ENCODE measurements at regions not wholly inside any gene's neighbourhood (a gene's known extent, or its start where the extent isn't known, plus 50 kb on each side); places are given as distances from the start of the nearest gene placed in this dataset.

- no peaks in the 10 kb centered on the region for H3K79me2 ChIP-seq (ENCODE audit: insufficient read depth, low read depth)
- H3K4me1 ChIP-seq (ENCODE audit: low read depth, poor library complexity, severe bottlenecking) = peaks cover 9% of the 10 kb centered on the region
- H3K4me2 ChIP-seq = no peak overlapping the region
- peaks cover 84% of the 10 kb centered on the region for H3K27me3 ChIP-seq (ENCODE audit: insufficient read depth, low read depth)
- no peak overlapping the region for H3K27ac ChIP-seq
- no peak for TF ChIP-seq CTCF (conservative IDR thresholded peaks at IDR 0.05; ENCODE audit: low read depth, low read length)
- no peak overlapping the region for H3K9ac ChIP-seq
- no peaks in the 10 kb centered on the region for H4K20me1 ChIP-seq (ENCODE audit: insufficient read depth)
- no peaks in the 10 kb centered on the region for H3K36me3 ChIP-seq (ENCODE audit: insufficient read depth)
- H2AFZ ChIP-seq (ENCODE audit: low read depth) = no peak overlapping the region
- no peak overlapping the region for H3K4me3 ChIP-seq (IDR thresholded peaks at IDR 0.05; ENCODE audit: insufficient read depth, low read depth, low read length)
Observed at GRCh38 chr16:85481206-85481605, 131.9 kb upstream of the GSE1 start.

- H3K27ac ChIP-seq = no peak overlapping the region
- no peak overlapping the region for H3K4me2 ChIP-seq
- no peak for TF ChIP-seq CTCF (conservative IDR thresholded peaks at IDR 0.05; ENCODE audit: low read depth, low read length)
Observed at GRCh38 chr16:85481738-85482137, 131.4 kb upstream of the GSE1 start.

DNA sequence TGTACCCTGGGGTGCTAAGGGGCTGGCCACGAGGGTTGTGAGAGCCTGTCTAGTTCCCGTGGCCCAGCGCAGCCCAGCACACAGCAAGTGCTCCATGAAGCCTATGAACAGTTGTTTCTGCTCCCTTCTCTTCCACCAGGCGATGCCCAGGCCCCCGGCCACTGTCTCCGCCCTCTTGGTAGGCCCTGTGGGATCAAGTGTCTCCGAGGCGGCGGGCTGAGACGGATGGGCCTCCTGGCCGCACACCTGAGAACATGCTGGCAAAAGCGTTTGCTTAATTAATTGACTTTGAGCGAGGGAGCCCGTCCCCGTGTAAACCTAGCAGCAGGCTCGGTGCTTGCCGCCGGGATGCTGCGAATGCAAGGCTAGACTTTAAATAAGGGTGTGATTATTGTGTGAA, 129.7 kb upstream of the GSE1 start:
- Histone ChIP-seq H3K79me2 (ENCODE audit: insufficient read depth, low read depth) (no peaks in the 10 kb centered on the region), H3K4me1 (ENCODE audit: low read depth, poor library complexity, severe bottlenecking) (peaks cover 9% of the 10 kb centered on the region), H3K4me2 (no peak overlapping the region), H3K36me3 (ENCODE audit: insufficient read depth) (no peaks in the 10 kb centered on the region), H2AFZ (ENCODE audit: low read depth) (no peak overlapping the region), H3K27ac (no peak overlapping the region), H4K20me1 (ENCODE audit: insufficient read depth) (no peaks in the 10 kb centered on the region), H3K9ac (no peak overlapping the region), H3K4me3 (IDR thresholded peaks at IDR 0.05; ENCODE audit: insufficient read depth, low read depth, low read length) (no peak overlapping the region), H3K27me3 (ENCODE audit: insufficient read depth, low read depth) (peaks cover 84% of the 10 kb centered on the region)
- TF ChIP-seq CTCF (conservative IDR thresholded peaks at IDR 0.05; ENCODE audit: low read depth, low read length) = no peak

More at GRCh38 chr16:85481738-85482137, 131.4 kb upstream of the GSE1 start:
- Histone ChIP-seq H3K27me3 (ENCODE audit: insufficient read depth, low read depth) (peaks cover 85% of the 10 kb centered on the region), H3K9ac (no peak overlapping the region), H2AFZ (ENCODE audit: low read depth) (no peak overlapping the region), H3K36me3 (ENCODE audit: insufficient read depth) (no peaks in the 10 kb centered on the region), H3K4me1 (ENCODE audit: low read depth, poor library complexity, severe bottlenecking) (peaks cover 9% of the 10 kb centered on the region), H4K20me1 (ENCODE audit: insufficient read depth) (no peaks in the 10 kb centered on the region), H3K4me3 (IDR thresholded peaks at IDR 0.05; ENCODE audit: insufficient read depth, low read depth, low read length) (no peak overlapping the region), H3K79me2 (ENCODE audit: insufficient read depth, low read depth) (no peaks in the 10 kb centered on the region)

- H3K27me3 ChIP-seq (ENCODE audit: insufficient read depth, low read depth) = peaks cover 86% of the 10 kb centered on the region
- H3K27ac ChIP-seq = no peak overlapping the region
- H3K4me1 ChIP-seq (ENCODE audit: low read depth, poor library complexity, severe bottlenecking) = peaks cover 9% of the 10 kb centered on the region
- no peak overlapping the region for H3K9ac ChIP-seq
- H3K4me3 ChIP-seq (IDR thresholded peaks at IDR 0.05; ENCODE audit: insufficient read depth, low read depth, low read length) = no peak overlapping the region
- H2AFZ ChIP-seq (ENCODE audit: low read depth) = no peak overlapping the region
- no peak overlapping the region for H3K4me2 ChIP-seq
- H3K36me3 ChIP-seq (ENCODE audit: insufficient read depth) = no peaks in the 10 kb centered on the region
- H4K20me1 ChIP-seq (ENCODE audit: insufficient read depth) = no peaks in the 10 kb centered on the region
- no peaks in the 10 kb centered on the region for H3K79me2 ChIP-seq (ENCODE audit: insufficient read depth, low read depth)
- no peak for TF ChIP-seq CTCF (conservative IDR thresholded peaks at IDR 0.05; ENCODE audit: low read depth, low read length)
Observed at GRCh38 chr16:85484347-85485300, 128.5 kb upstream of the GSE1 start.

Measured in KMS-11 (cell line).